Rectal smooth muscle tissue (tissue), 1 donor: ENCODE measurements at regions not wholly inside any gene's neighbourhood (a gene's known extent, or its start where the extent isn't known, plus 50 kb on each side); places are given as distances from the start of the nearest gene placed in this dataset.

ENCODE experiments used
- H3K27ac ChIP-seq: one replicate; pipeline ENCODE4 v1.7.0; 2013; ENCODE audit warnings: low read depth, low read length, inconsistent platforms
- H3K27me3 ChIP-seq: one replicate; pipeline ENCODE4 v1.7.0; 2013; ENCODE audit warnings: low read length; ENCODE audit not compliant: control insufficient read depth, insufficient read depth
- H3K36me3 ChIP-seq: one replicate; pipeline ENCODE4 v1.7.0; 2013; ENCODE audit warnings: low read length; ENCODE audit not compliant: control insufficient read depth, insufficient read depth
- H3K4me1 ChIP-seq: one replicate; pipeline ENCODE4 v1.7.0; 2013; ENCODE audit warnings: low read length; ENCODE audit not compliant: control insufficient read depth, insufficient read depth
- H3K4me3 ChIP-seq: one replicate; pipeline ENCODE4 v1.7.0; 2013; ENCODE audit warnings: low read length
- H3K9ac ChIP-seq: one replicate; pipeline ENCODE4 v1.7.0; 2013; ENCODE audit warnings: low read length

GRCh38 chr15:66928101-66928500, 137.3 kb upstream of the SMAD3 start:
- Histone ChIP-seq H3K4me1 (no peaks in the 10 kb centered on the region), H3K4me3 (no peak overlapping the region), H3K27me3 (no peaks in the 10 kb centered on the region), H3K9ac (no peak overlapping the region), H3K36me3 (no peaks in the 10 kb centered on the region), H3K27ac (no peak overlapping the region)

GRCh38 chr15:66928784-66929183, 136.6 kb upstream of the SMAD3 start:
- no peaks in the 10 kb centered on the region for H3K27me3 ChIP-seq
- no peaks in the 10 kb centered on the region for H3K4me1 ChIP-seq
- no peak overlapping the region for H3K9ac ChIP-seq
- no peak overlapping the region for H3K27ac ChIP-seq
- no peaks in the 10 kb centered on the region for H3K36me3 ChIP-seq
- no peak overlapping the region for H3K4me3 ChIP-seq

GRCh38 chr15:66929843-66930402, 135.5 kb upstream of the SMAD3 start:
- Histone ChIP-seq H3K4me1 (no peaks in the 10 kb centered on the region), H3K9ac (no peak overlapping the region), H3K4me3 (no peak overlapping the region), H3K27me3 (no peaks in the 10 kb centered on the region), H3K36me3 (no peaks in the 10 kb centered on the region), H3K27ac (no peak overlapping the region)

GRCh38 chr15:66931768-66932633, 133.4 kb upstream of the SMAD3 start:
- Histone ChIP-seq H3K27ac (no peak overlapping the region), H3K4me3 (no peak overlapping the region), H3K4me1 (no peaks in the 10 kb centered on the region), H3K9ac (no peak overlapping the region), H3K27me3 (no peaks in the 10 kb centered on the region), H3K36me3 (no peaks in the 10 kb centered on the region)

GRCh38 chr15:66932634-66933024, 132.8 kb upstream of the SMAD3 start:
- Histone ChIP-seq H3K4me1 (no peaks in the 10 kb centered on the region), H3K9ac (no peak overlapping the region), H3K36me3 (no peaks in the 10 kb centered on the region), H3K27me3 (no peaks in the 10 kb centered on the region), H3K27ac (no peak overlapping the region), H3K4me3 (no peak overlapping the region)

GRCh38 chr15:66933932-66934867, 131.2 kb upstream of the SMAD3 start:
- H3K4me1 ChIP-seq: no peaks in the 10 kb centered on the region
- H3K27ac ChIP-seq: no peak overlapping the region
- H3K27me3 ChIP-seq: no peaks in the 10 kb centered on the region

GRCh38 chr15:66934868-66935520, 130.4 kb upstream of the SMAD3 start:
- no peaks in the 10 kb centered on the region for H3K4me1 ChIP-seq
- H3K9ac ChIP-seq: no peak overlapping the region
- H3K4me3 ChIP-seq: no peak overlapping the region
- no peaks in the 10 kb centered on the region for H3K27me3 ChIP-seq
- H3K27ac ChIP-seq: no peak overlapping the region
- H3K36me3 ChIP-seq: no peaks in the 10 kb centered on the region

More at GRCh38 chr15:66933932-66934867, 131.2 kb upstream of the SMAD3 start:
- Histone ChIP-seq H3K4me3 (no peak overlapping the region), H3K9ac (no peak overlapping the region), H3K36me3 (no peaks in the 10 kb centered on the region)

- Histone ChIP-seq H3K4me3 (no peak overlapping the region), H3K27ac (no peak overlapping the region), H3K36me3 (no peaks in the 10 kb centered on the region), H3K4me1 (no peaks in the 10 kb centered on the region), H3K9ac (no peak overlapping the region), H3K27me3 (no peaks in the 10 kb centered on the region)
These were observed 129.7 kb upstream of the SMAD3 start for GRCh38 chr15:66935688-66936087.

GRCh38 chr15:66936109-66936860, 129.1 kb upstream of the SMAD3 start:
- Histone ChIP-seq H3K27ac (peak overlapping the region; percentile 43), H3K4me3 (peak overlapping the region; percentile 54), H3K9ac (no peak overlapping the region)

GRCh38 chr15:66936861-66937582, 128.4 kb upstream of the SMAD3 start:
- H3K4me3 ChIP-seq: peak overlapping the region; percentile 54
- peak overlapping the region; percentile 43 for H3K27ac ChIP-seq
- H3K4me1 ChIP-seq: no peaks in the 10 kb centered on the region
- no peak overlapping the region for H3K9ac ChIP-seq
- H3K27me3 ChIP-seq: no peaks in the 10 kb centered on the region
- H3K36me3 ChIP-seq: no peaks in the 10 kb centered on the region

More at GRCh38 chr15:66936109-66936860, 129.1 kb upstream of the SMAD3 start:
- no peaks in the 10 kb centered on the region for H3K36me3 ChIP-seq
- H3K4me1 ChIP-seq: no peaks in the 10 kb centered on the region
- no peaks in the 10 kb centered on the region for H3K27me3 ChIP-seq

GRCh38 chr15:66937588-66937987, 127.8 kb upstream of the SMAD3 start:
- Histone ChIP-seq H3K9ac (no peak overlapping the region), H3K4me1 (no peaks in the 10 kb centered on the region), H3K36me3 (no peaks in the 10 kb centered on the region), H3K27ac (no peak overlapping the region), H3K27me3 (no peaks in the 10 kb centered on the region), H3K4me3 (no peak overlapping the region)
